ENCODE measurements at regions not wholly inside any gene's neighbourhood (a gene's known extent, or its start where the extent isn't known, plus 50 kb on each side); places are given as distances from the start of the nearest gene placed in this dataset.
"Not testable (repeated sequence)": the region's sequence is repeated elsewhere in the genome, so short reads cannot be mapped to it uniquely, and the experiment has no call there.

DNA sequence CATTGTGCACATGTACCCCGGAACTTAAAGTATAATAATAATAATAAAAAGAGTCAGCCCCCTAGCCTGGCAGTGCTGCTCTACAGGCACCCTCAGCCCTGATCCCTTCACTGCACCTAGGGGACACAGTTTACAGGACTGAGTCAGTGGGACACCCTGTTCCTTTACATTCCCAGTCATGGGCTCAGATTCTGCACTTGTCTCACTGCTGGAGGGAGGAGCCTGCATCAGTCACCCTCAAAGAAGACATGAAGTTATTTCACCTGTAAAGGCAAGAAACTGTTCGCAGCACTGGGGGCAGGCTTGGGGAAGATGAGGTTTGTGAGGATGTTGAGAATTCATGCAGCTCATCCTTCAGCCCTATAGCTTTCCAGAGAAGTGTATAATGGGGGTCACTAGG lies 50.7 kb upstream of the VPREB1 start:
- Mint-ChIP-seq H3K4me3 (no peak overlapping the region), H3K9me3 (no peaks in the 10 kb centered on the region), H3K4me1 (no peaks in the 10 kb centered on the region), H3K36me3 (ENCODE audit: insufficient read depth) (no peaks in the 10 kb centered on the region), H3K27ac (ENCODE audit: low read depth) (no peak overlapping the region), H3K27me3 (peaks cover 63% of the 10 kb centered on the region)
- ATAC-seq (replicated peaks; ENCODE audit: extremely low read depth, poor library complexity, severe bottlenecking): no peak
- DNase-seq (ENCODE audit: low spot score in 2 of 2): no peak

- not testable (repeated sequence) for DNase-seq (ENCODE audit: low spot score in 2 of 2); H3K27ac Mint-ChIP-seq (ENCODE audit: low read depth); H3K4me3 Mint-ChIP-seq; ATAC-seq (replicated peaks; ENCODE audit: extremely low read depth, poor library complexity, severe bottlenecking); H3K9me3 Mint-ChIP-seq; H3K36me3 Mint-ChIP-seq (ENCODE audit: insufficient read depth); H3K4me1 Mint-ChIP-seq
- peaks cover 62% of the 10 kb centered on the region for H3K27me3 Mint-ChIP-seq
These were observed 51.1 kb upstream of the VPREB1 start for GRCh38 chr22:22193462-22193861.

DNA sequence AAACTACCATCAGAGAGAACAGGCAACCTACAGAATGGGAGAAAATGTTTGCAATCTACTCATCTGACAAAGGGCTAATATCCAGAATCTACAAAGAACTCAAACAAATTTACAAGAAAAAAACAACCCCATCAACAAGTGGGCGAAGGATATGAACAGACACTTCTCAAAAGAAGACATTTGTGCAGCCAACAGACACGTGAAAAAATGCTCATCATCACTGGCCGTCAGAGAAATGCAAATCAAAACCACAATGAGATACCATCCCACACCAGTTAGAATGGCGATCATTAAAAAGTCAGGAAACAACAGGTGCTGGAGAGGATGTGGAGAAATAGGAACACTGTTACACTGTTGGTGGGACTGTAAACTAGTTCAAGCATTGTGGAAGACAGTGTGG lies 51.6 kb upstream of the VPREB1 start:
- H3K4me1 Mint-ChIP-seq; H3K4me3 Mint-ChIP-seq; H3K27ac Mint-ChIP-seq (ENCODE audit: low read depth); H3K9me3 Mint-ChIP-seq; DNase-seq (ENCODE audit: low spot score in 2 of 2); ATAC-seq (replicated peaks; ENCODE audit: extremely low read depth, poor library complexity, severe bottlenecking); H3K36me3 Mint-ChIP-seq (ENCODE audit: insufficient read depth): not testable (repeated sequence)
- peaks cover 60% of the 10 kb centered on the region for H3K27me3 Mint-ChIP-seq

- H3K4me3 Mint-ChIP-seq; H3K27ac Mint-ChIP-seq (ENCODE audit: low read depth); ATAC-seq (replicated peaks; ENCODE audit: extremely low read depth, poor library complexity, severe bottlenecking); H3K9me3 Mint-ChIP-seq; H3K4me1 Mint-ChIP-seq; DNase-seq (ENCODE audit: low spot score in 2 of 2); H3K36me3 Mint-ChIP-seq (ENCODE audit: insufficient read depth): not testable (repeated sequence)
- peaks cover 61% of the 10 kb centered on the region for H3K27me3 Mint-ChIP-seq
These were observed 54.8 kb upstream of the VPREB1 start for GRCh38 chr22:22189796-22190195.

DNA sequence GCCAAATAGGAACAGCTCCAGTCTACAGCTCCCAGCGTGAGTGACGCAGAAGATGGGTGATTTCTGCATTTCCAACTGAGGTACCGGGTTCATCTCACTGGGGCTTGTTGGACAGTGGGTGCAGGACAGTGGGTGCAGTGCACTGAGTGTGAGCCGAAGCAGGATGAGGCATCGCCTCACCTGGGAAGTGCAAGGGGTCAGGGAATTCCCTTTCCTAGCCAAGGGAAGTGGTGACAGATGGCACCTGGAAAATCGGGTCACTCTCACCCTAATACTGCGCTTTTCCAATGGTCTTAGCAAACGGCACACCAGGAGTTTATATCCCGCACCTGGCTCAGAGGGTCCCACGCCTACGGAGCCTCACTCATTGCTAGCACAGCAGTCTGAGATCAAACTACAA lies 56.7 kb upstream of the VPREB1 start:
- H3K27me3 Mint-ChIP-seq: peaks cover 80% of the 10 kb centered on the region
- not testable (repeated sequence) for H3K27ac Mint-ChIP-seq (ENCODE audit: low read depth); H3K9me3 Mint-ChIP-seq; H3K4me1 Mint-ChIP-seq; H3K36me3 Mint-ChIP-seq (ENCODE audit: insufficient read depth); DNase-seq (ENCODE audit: low spot score in 2 of 2); ATAC-seq (replicated peaks; ENCODE audit: extremely low read depth, poor library complexity, severe bottlenecking); H3K4me3 Mint-ChIP-seq

GRCh38 chr22:22187299-22187698 lies 57.3 kb upstream of the VPREB1 start:
- Mint-ChIP-seq H3K9me3 (no peaks in the 10 kb centered on the region), H3K4me1 (no peaks in the 10 kb centered on the region), H3K36me3 (ENCODE audit: insufficient read depth) (no peaks in the 10 kb centered on the region), H3K27me3 (peaks cover 85% of the 10 kb centered on the region), H3K4me3 (no peak overlapping the region), H3K27ac (ENCODE audit: low read depth) (no peak overlapping the region)
- DNase-seq (ENCODE audit: low spot score in 2 of 2): no peak
- no peak for ATAC-seq (replicated peaks; ENCODE audit: extremely low read depth, poor library complexity, severe bottlenecking)

DNA sequence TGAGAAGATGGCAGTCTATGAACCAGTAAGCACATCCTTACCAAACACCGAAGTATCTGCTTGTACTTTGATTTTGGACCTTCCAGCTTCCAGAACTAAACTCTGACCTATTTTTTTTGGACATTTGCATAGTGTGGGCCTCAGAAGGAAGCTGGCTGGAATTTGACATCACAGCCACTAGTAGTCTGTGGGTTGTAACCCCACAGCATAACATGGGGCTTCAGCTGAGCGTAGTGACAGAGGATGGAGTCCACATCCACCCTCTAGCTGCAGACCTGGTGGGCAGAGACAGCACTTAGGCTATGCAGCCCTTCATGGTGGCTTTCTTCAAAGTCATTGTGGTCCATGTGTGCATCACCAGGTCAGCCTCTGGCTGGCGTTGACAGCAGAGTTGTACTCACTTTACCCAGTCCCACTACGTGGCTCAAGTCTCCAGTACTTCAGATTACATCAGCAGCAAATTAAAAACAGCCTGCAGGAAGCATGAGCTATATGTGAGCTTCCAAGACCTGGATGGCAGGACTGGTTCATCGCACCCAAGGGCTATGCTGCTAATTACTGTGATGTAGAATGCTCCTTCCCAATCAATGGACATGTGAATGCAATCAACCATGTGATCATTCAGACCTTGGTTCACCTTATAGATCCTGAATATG lies 58.6 kb upstream of the VPREB1 start:
- Mint-ChIP-seq H3K27me3 (peaks cover 85% of the 10 kb centered on the region), H3K36me3 (ENCODE audit: insufficient read depth) (no peaks in the 10 kb centered on the region), H3K9me3 (no peaks in the 10 kb centered on the region), H3K27ac (ENCODE audit: low read depth) (no peak overlapping the region), H3K4me1 (no peaks in the 10 kb centered on the region), H3K4me3 (no peak overlapping the region)
- no peak for DNase-seq (ENCODE audit: low spot score in 2 of 2)
- ATAC-seq (replicated peaks; ENCODE audit: extremely low read depth, poor library complexity, severe bottlenecking): no peak

GRCh38 chr22:22185217-22185616 lies 59.4 kb upstream of the VPREB1 start:
- Mint-ChIP-seq H3K4me1 (no peaks in the 10 kb centered on the region), H3K27me3 (peaks cover 81% of the 10 kb centered on the region), H3K36me3 (ENCODE audit: insufficient read depth) (no peaks in the 10 kb centered on the region), H3K9me3 (no peaks in the 10 kb centered on the region), H3K4me3 (no peak overlapping the region), H3K27ac (ENCODE audit: low read depth) (no peak overlapping the region)
- DNase-seq (ENCODE audit: low spot score in 2 of 2): no peak
- ATAC-seq (replicated peaks; ENCODE audit: extremely low read depth, poor library complexity, severe bottlenecking): no peak

DNA sequence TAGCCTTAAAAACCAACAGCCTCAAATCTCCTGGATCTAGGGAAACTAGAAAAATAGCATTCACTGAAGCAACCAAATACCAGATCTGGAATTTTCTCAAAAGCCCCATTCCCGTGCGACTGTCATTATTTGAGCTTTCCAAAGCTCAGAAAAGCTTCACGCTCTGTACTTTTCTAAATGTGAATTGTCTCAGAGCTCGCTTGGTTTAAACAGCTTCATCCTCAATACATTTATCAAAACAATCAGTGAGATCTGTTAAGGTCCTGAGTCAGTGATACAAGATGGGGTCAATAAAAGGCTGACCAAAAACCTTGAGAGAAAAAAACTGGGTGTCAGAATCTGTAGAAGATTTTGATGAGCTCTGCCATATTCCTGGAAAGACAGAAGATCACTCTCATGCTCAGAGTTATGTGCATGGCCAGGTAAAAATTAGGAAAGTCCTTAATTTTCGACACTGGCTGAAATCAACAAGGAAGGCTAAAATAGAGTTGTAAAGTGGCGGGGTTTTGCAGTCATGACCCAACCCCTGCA lies 60.2 kb upstream of the VPREB1 start:
- no peak for ATAC-seq (replicated peaks; ENCODE audit: extremely low read depth, poor library complexity, severe bottlenecking)
- H3K4me1 Mint-ChIP-seq: no peaks in the 10 kb centered on the region
- no peaks in the 10 kb centered on the region for H3K9me3 Mint-ChIP-seq
- H3K4me3 Mint-ChIP-seq: no peak overlapping the region
- H3K36me3 Mint-ChIP-seq (ENCODE audit: insufficient read depth): no peaks in the 10 kb centered on the region
- H3K27ac Mint-ChIP-seq (ENCODE audit: low read depth): no peak overlapping the region
- H3K27me3 Mint-ChIP-seq: peaks cover 77% of the 10 kb centered on the region
- DNase-seq (ENCODE audit: low spot score in 2 of 2): no peak

DNA sequence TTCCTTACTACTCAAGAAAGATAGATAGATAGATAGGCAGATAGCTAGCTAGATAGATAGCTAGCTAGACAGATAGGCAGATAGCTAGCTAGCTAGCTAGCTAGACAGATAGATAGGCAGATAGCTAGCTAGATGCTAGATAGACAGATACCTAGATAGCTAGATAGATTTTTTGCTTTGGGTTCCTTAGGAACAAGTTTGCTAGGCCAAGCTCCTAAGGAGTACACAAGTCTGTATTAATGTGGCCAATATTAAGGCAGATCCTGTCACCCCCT lies 61.7 kb upstream of the VPREB1 start:
- Mint-ChIP-seq H3K36me3 (ENCODE audit: insufficient read depth) (no peaks in the 10 kb centered on the region), H3K4me1 (no peaks in the 10 kb centered on the region), H3K9me3 (no peaks in the 10 kb centered on the region), H3K27ac (ENCODE audit: low read depth) (no peak overlapping the region), H3K4me3 (no peak overlapping the region), H3K27me3 (peaks cover 79% of the 10 kb centered on the region)
- DNase-seq (ENCODE audit: low spot score in 2 of 2) (no peak), ATAC-seq (replicated peaks; ENCODE audit: extremely low read depth, poor library complexity, severe bottlenecking) (no peak)

GRCh38 chr22:22182218-22182989 lies 62.2 kb upstream of the VPREB1 start:
- DNase-seq (ENCODE audit: low spot score in 2 of 2) (no peak), ATAC-seq (replicated peaks; ENCODE audit: extremely low read depth, poor library complexity, severe bottlenecking) (no peak)
- Mint-ChIP-seq H3K4me1 (no peaks in the 10 kb centered on the region), H3K4me3 (no peak overlapping the region), H3K36me3 (ENCODE audit: insufficient read depth) (no peaks in the 10 kb centered on the region), H3K27me3 (peaks cover 75% of the 10 kb centered on the region), H3K27ac (ENCODE audit: low read depth) (no peak overlapping the region), H3K9me3 (no peaks in the 10 kb centered on the region)

- Mint-ChIP-seq H3K27me3 (peaks cover 79% of the 10 kb centered on the region), H3K4me3 (no peak overlapping the region), H3K4me1 (no peaks in the 10 kb centered on the region), H3K9me3 (no peaks in the 10 kb centered on the region), H3K36me3 (ENCODE audit: insufficient read depth) (no peaks in the 10 kb centered on the region), H3K27ac (ENCODE audit: low read depth) (no peak overlapping the region)
- no peak for DNase-seq (ENCODE audit: low spot score in 2 of 2)
- no peak for ATAC-seq (replicated peaks; ENCODE audit: extremely low read depth, poor library complexity, severe bottlenecking)
These were observed 63.2 kb upstream of the VPREB1 start for GRCh38 chr22:22181341-22181850.

- Mint-ChIP-seq H3K27me3 (peaks cover 84% of the 10 kb centered on the region), H3K36me3 (ENCODE audit: insufficient read depth) (no peaks in the 10 kb centered on the region), H3K27ac (ENCODE audit: low read depth) (no peak overlapping the region), H3K9me3 (no peaks in the 10 kb centered on the region), H3K4me3 (no peak overlapping the region), H3K4me1 (no peaks in the 10 kb centered on the region)
- ATAC-seq (replicated peaks; ENCODE audit: extremely low read depth, poor library complexity, severe bottlenecking): no peak
- no peak for DNase-seq (ENCODE audit: low spot score in 2 of 2)
These were observed 63.8 kb upstream of the VPREB1 start for GRCh38 chr22:22180738-22181285.

Measured in central memory CD8-positive, alpha-beta T cell (primary cell).